Hematopoietic multipotent progenitor cell (in vitro differentiated cells): ENCODE measurements at regions not wholly inside any gene's neighbourhood (a gene's known extent, or its start where the extent isn't known, plus 50 kb on each side); places are given as distances from the start of the nearest gene placed in this dataset.
"Not testable (repeated sequence)": the region's sequence is repeated elsewhere in the genome, so short reads cannot be mapped to it uniquely, and the experiment has no call there.

Experiments used
- DNase-seq, 3 donors: peaks; one replicate each; pipeline ENCODE4 v3.0.0-alpha.2; 2011 to 2015; ENCODE audit warnings: low read depth in 2 of 3, low spot score in 2 of 3

DNA sequence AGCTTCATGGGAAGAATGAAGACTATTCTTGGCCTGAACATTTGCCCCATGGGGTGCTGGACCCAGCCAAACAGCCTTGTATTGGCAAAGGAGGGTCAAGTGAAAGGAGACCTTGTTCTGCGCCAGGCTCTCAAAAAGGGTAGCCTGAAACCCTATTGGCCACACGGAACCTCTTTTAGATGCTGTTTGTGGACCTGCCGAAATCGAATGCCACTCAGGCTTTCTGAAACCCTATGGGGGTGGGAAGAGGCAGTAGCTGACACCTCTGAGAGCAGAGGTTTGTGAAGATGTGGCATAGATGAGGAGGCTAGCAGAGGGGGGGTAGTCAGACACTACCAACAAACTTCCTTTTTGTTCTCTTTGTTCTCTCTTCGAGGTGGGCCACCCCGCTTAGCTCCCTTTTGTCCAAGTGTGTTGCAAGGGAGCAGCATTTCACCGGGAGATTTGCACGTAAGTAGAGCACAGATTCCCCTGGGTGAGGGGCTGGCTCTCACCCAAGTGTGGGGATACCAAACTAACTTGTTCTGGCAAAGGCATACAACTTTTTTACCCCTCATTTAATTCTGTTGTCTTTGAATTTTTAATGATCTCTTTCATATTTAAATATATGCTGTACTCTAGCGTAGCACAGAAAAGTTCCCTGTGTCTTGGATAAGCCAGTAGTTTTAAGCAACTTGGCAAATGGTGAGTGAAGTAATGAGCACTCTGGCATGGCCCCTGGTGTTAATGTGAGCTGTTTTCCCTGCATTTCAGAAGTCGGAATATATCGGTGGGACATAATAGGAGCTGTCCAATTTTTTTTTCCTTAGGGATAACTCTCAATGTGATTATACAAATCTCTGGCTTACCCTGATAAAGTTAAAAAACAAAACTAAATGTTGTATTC, 107.7 kb downstream of the SEPTIN7 start:
- DNase-seq = no peak

DNA sequence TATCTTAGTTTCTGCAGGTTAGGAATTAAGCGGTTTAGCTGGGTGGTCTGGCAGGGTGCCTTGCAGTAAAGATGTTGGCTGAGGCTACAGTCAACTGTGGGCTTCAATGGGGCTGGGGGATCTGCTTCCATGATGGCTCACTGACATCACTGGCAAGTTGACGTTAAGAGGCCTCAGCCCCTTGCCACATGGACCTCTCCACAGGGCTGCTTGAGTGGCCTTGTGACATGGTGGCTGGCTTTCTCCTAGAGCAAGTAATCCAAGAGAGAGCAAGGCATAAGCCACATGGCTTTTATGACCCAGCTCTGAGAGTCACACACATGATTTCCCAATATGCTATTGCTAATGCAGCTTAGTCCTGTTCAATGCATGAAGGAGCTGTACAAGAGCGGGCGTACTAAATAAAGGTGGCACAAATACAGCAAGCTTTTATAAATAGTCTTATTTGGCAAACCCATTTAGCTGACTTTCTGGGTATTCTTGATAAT, 109.1 kb downstream of the SEPTIN7 start:
- no peak for DNase-seq

DNA sequence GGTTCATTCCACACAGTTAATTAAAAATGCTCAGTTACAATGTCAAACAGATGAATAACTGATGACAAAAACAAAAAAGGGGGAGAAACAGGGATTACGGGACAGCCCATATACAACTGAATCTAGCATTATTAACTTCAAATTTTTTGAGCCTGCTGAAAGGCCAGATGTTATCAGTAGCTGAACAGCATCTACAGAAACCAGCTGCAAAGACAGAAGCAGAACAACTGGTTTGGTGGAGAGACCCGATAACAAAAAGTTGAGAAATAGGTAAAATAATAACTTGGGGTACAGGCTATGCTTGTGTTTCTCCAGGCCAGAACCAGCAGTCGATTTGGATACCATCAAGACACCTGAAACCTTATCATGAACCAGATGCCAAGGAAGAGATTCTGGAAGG, 109.8 kb downstream of the SEPTIN7 start:
- not testable (repeated sequence) for DNase-seq

DNA sequence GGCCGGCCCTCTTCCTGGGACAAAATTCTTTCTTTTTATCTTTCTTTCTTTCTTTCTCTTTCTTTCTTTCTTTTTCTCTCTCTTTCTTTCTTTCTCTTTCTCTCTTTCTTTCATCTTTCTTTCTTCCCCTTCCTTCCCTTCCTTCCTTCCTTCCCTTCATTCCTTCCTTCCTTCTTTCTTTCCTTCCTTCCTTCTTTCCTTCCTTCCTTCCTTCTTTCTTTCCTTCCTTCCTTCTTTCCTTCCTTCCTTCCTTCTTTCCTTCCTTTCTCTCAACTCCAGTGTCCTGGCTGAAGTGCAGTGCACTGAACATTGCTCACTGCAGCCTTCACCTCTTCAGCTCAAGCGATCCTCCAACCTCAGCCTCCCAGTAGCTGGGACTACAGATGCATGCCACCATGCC, 112.5 kb downstream of the SEPTIN7 start:
- DNase-seq = not testable (repeated sequence)

DNA sequence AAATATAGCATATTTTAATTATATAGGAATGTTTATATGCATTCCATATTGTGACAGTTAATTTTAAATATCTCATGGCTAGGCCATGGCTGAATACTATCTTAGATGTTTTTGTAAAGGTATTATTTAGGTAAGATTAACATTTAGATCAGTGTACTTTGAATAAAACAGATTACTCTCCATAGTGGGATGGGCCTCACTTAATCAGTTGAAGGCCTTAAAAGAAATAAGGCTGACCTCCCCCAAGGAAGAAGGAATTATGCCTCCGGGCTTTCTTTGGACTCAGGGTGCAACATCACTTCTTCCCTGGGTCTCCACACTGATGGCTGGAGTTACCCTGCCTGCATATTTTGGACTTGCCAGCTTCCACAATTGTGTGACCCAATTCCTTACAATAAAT, 113.4 kb downstream of the SEPTIN7 start:
- not testable (repeated sequence) for DNase-seq

DNA sequence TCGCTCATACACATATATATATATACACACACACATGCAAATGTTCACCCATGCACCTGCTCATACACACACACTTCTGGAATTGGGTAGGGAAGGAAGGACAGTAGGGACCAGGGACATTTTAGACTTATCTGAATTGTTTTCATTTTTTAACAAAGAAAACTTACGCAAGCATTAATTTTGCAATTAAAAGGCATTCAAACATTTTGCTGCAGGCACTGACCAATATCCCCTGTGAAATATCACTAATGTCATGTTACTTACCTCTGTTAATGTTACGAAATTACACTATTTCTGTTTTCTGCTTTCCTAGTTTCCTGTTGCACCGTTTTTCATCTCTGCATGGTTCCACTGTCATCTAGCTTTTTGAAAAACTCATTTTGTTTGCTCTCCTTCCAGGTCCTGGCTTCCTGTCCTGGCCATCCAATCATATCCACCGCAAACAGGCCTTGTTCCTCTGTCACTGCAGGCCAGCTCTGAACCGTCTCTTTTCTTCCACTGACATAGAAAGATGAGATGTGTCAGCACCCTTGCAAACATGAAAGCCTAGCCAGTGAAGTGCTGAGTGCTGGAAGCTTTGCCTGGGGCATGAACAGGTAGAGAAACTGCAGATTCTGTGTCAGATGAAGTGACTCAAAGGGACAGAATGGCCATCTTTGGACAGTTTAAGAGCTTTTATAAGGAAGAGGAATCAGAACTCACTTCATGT, 114.5 kb downstream of the SEPTIN7 start:
- DNase-seq = not testable (repeated sequence)

- not testable (repeated sequence) for DNase-seq
These were observed 117.4 kb downstream of the SEPTIN7 start for GRCh38 chr7:35918217-35918616.

DNA sequence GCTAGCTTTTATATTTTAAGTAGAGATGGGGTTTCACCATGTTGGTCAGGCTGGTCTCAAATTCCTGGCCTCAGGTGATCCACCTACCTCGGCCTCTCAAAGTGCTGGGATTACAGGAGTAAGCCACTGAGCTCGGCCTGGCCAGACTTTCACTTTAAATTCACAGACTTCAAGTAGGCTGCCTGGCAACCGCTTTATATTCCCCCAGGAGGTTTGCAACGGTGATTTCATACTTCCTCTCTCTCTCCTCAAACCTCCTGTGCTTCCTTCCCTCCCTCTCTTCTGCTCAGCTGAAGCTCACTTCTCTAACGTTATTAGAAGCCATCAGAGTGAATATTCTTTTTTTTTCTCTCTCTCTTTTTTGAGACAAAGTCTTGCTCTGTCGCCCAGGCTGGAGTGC, 118.8 kb downstream of the SEPTIN7 start:
- DNase-seq = peak in 2 of 3 donors; percentile 13 to 41

DNA sequence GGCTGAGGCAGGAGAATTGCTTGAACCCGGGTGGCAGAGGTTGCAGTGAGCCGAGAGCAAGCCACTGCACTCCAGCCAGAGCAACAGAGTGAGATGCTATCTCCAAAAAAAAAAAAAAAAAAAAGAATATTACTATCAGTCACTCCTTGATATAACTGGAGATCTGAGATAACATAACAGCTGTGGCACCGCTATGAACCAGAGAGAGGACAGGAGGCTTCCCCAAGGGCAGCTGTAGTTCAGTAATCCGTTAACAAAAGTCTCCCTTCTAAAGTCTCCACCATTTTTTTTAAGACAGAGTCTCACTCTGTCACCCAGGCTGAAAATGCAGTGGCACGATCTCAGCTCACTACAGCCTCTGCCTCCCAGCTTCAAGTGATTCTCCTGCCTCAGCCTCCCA, 120.5 kb downstream of the SEPTIN7 start:
- not testable (repeated sequence) for DNase-seq

DNA sequence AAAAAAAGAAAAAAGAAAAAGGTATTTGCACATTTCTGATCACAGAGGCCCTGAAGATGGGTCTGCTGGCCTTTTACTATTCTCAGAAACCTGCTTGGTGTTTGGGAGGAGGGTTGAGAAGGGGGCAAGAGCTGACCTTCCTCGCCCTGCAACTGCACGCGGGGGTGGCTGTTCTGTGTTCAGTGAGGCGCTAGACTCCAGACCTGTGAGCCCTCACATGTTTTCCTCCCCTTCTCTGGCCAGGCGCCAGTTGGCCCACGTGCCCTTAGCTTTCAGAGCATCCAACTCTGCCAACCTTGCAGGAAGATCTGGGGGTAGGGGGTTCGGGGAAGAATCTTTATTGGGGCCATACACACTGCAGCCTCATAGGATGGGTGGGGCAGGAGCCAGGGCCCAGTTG, 123.8 kb downstream of the SEPTIN7 start:
- not testable (repeated sequence) for DNase-seq

- not testable (repeated sequence) for DNase-seq
These were observed 126.1 kb downstream of the SEPTIN7 start for GRCh38 chr7:35926966-35927365.

GRCh38 chr7:35931134-35931533, 130.3 kb downstream of the SEPTIN7 start:
- not testable (repeated sequence) for DNase-seq

DNA sequence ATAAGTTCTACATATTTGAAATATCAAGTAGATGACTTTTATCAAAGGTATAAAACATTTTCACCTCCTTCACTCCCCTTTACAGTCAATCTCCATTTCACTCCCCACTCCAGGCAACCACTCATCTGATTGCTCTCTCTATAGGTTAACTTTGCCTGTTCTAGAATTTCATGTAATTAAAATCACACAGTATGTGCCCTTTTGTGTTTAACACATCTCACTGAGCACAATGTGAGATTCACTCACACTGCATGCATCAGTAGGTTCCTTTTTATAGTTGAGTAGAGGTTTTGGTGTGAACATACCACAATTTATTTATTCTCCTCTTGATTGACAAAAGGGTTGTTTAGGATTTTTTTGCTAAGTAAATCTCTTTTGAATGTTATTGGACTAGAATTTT, 130.7 kb downstream of the SEPTIN7 start:
- DNase-seq = not testable (repeated sequence)

- DNase-seq = not testable (repeated sequence)
These were observed 139.8 kb downstream of the SEPTIN7 start for GRCh38 chr7:35940695-35941094.

GRCh38 chr7:35945621-35946020, 144.8 kb downstream of the SEPTIN7 start:
- not testable (repeated sequence) for DNase-seq

DNA sequence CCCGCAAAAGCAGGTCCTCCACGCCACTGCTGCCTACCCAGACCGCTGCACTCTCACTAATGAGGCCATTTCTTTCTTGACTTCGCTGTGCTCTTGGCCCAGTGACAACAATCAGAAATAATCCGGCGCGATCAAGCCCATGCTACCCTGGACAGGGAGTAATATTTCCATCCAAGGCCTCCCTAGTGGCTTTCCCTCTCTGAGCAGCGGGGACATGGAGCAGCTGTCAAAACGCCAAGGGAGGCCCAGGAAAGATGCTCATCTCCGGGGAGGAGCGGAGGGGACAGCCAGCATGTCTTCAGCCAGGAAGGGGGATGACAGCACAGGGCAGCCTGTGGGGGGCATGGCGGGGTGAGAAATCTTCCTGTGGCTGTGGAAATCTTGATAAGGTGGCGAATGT, 154.9 kb downstream of the SEPTIN7 start:
- DNase-seq = not testable (repeated sequence)

DNA sequence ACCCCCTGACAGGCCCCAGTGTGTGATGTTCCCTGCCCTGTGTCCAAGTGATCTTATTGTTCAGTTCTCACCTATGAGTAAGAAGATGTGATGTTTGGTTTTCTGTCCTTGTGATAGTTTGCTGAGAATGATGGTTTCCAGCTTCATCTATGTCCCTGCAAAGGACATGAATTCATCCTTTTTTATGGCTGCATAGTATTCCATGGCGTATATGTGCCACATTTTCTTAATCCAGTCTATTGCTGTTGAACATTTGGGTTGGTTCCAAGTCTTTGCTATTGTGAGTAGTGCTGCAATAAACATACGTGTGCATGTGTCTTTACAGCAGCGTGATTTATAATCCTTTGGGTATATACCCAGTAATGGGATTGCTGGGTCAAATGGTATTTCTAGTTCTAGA, 156.1 kb downstream of the SEPTIN7 start:
- not testable (repeated sequence) for DNase-seq

DNA sequence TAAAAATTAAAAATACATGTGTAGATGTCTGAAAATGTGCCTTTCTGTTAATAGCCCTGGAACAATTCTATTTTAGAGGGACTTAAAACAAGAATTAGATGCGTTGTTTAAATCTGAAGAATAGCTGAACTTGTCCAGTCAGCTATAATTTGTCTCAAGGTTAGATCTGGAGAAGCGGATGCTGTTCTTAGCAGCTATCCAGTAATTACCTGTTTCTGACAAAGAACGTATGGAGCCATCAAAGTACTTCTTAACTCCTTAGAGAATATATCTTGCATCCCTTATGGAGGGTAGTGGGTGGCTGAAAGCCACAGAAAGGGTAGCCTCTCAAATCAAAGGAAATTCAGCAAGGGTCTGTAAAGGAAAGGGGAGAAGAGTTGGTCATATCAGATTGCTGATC, 160.4 kb downstream of the SEPTIN7 start:
- not testable (repeated sequence) for DNase-seq

GRCh38 chr7:35962607-35963006, 161.8 kb downstream of the SEPTIN7 start:
- DNase-seq = not testable (repeated sequence)

DNA sequence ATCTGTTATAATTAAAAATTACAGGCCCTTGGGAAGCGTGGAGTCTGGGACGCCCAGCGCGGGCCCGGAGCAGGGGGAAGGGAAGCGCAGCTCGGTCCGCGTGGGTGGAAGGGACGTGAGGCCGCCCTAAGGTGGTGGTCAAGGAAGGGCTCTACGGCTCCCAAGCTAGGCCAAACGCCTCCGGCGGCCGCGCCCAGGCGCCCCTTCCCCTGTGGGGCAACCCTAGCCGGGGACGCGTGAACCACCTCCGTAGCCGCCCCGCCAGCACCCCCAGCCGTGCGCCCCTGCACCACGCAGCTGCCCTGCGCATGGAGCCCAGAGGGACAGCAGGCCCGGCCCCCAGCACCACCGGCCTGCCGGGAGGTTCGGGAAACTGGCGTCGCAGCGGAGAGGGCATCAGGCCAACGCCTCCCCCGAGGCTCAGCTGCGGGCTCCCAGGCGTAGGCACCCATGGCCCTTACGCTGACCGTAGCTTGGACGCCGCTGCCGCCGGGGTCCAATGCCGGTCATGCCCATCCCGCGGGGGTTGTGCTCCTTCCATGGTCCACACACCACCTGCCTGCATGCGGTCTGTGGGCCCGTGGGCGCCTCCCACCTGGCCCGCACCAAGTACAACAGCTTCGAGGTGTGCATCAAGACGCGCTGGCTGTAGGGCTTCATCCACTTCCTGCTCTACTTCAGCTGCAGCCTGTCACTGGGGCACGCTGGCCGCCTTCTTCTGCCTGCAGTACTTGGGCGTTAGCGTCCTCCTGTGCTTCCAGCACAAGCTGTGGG, 166.7 kb downstream of the SEPTIN7 start:
- DNase-seq = no peak
